ENCODE measurements at regions not wholly inside any gene's neighbourhood (a gene's known extent, or its start where the extent isn't known, plus 50 kb on each side); places are given as distances from the start of the nearest gene placed in this dataset.

DNA sequence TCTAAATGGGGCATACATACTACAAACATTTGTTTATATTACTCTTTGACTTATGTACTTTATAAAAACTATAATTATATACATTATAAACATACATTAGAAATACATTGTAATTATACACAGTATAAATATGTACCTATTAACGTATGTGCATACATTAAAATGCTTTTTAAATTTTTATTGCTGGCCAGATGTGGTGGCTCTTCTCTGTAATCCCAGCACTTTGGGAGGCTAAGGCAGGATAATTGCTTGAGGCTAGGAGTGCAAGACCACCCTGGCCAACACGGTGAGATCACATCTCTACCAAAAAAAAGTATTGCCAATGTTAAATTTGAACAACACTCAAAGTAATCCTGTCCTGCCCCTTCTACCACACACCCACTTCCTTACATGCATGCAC is 1037.0 kb downstream of the GRM8 start:
- TF ChIP-seq CSDC2 (CRISPR knock-in tag; IDR thresholded peaks at IDR 0.05) (no peak), RARB (CRISPR knock-in tag; IDR thresholded peaks at IDR 0.05) (no peak), OSR1 (CRISPR knock-in tag; IDR thresholded peaks at IDR 0.05) (no peak), ZNF565 (CRISPR knock-in tag; conservative IDR thresholded peaks at IDR 0.05; ENCODE audit: low read depth) (no peak), TCF4 (CRISPR knock-in tag; IDR thresholded peaks at IDR 0.05; ENCODE audit: borderline replicate concordance) (no peak), BACH2 (CRISPR knock-in tag; IDR thresholded peaks at IDR 0.05; ENCODE audit: borderline replicate concordance) (no peak), TOX (CRISPR knock-in tag; IDR thresholded peaks at IDR 0.05; ENCODE audit: borderline replicate concordance) (no peak), PPARA (CRISPR knock-in tag; IDR thresholded peaks at IDR 0.05; ENCODE audit: borderline replicate concordance) (no peak)
- TF ChIP-seq, protein P1, sequence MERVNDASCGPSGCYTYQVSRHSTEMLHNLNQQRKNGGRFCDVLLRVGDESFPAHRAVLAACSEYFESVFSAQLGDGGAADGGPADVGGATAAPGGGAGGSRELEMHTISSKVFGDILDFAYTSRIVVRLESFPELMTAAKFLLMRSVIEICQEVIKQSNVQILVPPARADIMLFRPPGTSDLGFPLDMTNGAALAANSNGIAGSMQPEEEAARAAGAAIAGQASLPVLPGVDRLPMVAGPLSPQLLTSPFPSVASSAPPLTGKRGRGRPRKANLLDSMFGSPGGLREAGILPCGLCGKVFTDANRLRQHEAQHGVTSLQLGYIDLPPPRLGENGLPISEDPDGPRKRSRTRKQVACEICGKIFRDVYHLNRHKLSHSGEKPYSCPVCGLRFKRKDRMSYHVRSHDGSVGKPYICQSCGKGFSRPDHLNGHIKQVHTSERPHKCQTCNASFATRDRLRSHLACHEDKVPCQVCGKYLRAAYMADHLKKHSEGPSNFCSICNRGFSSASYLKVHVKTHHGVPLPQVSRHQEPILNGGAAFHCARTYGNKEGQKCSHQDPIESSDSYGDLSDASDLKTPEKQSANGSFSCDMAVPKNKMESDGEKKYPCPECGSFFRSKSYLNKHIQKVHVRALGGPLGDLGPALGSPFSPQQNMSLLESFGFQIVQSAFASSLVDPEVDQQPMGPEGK (CRISPR knock-in tag; IDR thresholded peaks at IDR 0.05; ENCODE audit: borderline replicate concordance): no peak
